ENCODE measurements at regions not wholly inside any gene's neighbourhood (a gene's known extent, or its start where the extent isn't known, plus 50 kb on each side); places are given as distances from the start of the nearest gene placed in this dataset.

DNA sequence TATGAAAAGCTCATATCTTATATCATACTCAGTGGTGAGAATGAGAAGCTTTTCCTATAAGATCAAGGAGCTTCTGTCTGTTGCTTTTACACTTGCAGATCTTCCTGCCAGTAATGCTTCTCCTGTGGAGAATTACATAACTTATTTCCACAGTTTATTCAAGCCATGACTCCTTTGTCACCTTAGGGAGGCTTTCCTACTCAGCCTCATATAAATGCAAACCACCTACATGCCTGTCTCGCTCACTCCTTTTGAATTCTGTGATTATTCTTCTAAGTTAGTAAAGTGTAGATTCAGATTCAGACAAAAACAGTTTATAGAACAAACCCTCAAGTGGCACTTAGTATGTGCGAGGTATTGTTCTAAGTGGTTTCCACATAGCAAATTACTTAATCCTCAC, 716.1 kb upstream of the ANO3 start:
- TF ChIP-seq EP300 (IDR thresholded peaks at IDR 0.05) = no peak
- TF ChIP-seq, protein P1, sequence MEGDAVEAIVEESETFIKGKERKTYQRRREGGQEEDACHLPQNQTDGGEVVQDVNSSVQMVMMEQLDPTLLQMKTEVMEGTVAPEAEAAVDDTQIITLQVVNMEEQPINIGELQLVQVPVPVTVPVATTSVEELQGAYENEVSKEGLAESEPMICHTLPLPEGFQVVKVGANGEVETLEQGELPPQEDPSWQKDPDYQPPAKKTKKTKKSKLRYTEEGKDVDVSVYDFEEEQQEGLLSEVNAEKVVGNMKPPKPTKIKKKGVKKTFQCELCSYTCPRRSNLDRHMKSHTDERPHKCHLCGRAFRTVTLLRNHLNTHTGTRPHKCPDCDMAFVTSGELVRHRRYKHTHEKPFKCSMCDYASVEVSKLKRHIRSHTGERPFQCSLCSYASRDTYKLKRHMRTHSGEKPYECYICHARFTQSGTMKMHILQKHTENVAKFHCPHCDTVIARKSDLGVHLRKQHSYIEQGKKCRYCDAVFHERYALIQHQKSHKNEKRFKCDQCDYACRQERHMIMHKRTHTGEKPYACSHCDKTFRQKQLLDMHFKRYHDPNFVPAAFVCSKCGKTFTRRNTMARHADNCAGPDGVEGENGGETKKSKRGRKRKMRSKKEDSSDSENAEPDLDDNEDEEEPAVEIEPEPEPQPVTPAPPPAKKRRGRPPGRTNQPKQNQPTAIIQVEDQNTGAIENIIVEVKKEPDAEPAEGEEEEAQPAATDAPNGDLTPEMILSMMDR (IDR thresholded peaks at IDR 0.05) = no peak
- no peak for TF ChIP-seq SMC3 (IDR thresholded peaks at IDR 0.05)
- no peak for TF ChIP-seq MYC (IDR thresholded peaks at IDR 0.05; ENCODE audit: borderline replicate concordance, low read length)
- TF ChIP-seq POLR2A (IDR thresholded peaks at IDR 0.05; ENCODE audit: low read length) = no peak
- TF ChIP-seq, protein P2, sequence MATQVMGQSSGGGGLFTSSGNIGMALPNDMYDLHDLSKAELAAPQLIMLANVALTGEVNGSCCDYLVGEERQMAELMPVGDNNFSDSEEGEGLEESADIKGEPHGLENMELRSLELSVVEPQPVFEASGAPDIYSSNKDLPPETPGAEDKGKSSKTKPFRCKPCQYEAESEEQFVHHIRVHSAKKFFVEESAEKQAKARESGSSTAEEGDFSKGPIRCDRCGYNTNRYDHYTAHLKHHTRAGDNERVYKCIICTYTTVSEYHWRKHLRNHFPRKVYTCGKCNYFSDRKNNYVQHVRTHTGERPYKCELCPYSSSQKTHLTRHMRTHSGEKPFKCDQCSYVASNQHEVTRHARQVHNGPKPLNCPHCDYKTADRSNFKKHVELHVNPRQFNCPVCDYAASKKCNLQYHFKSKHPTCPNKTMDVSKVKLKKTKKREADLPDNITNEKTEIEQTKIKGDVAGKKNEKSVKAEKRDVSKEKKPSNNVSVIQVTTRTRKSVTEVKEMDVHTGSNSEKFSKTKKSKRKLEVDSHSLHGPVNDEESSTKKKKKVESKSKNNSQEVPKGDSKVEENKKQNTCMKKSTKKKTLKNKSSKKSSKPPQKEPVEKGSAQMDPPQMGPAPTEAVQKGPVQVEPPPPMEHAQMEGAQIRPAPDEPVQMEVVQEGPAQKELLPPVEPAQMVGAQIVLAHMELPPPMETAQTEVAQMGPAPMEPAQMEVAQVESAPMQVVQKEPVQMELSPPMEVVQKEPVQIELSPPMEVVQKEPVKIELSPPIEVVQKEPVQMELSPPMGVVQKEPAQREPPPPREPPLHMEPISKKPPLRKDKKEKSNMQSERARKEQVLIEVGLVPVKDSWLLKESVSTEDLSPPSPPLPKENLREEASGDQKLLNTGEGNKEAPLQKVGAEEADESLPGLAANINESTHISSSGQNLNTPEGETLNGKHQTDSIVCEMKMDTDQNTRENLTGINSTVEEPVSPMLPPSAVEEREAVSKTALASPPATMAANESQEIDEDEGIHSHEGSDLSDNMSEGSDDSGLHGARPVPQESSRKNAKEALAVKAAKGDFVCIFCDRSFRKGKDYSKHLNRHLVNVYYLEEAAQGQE (IDR thresholded peaks at IDR 0.05) = no peak
- TF ChIP-seq JUN (IDR thresholded peaks at IDR 0.05) = no peak
- TF ChIP-seq, protein P3, sequence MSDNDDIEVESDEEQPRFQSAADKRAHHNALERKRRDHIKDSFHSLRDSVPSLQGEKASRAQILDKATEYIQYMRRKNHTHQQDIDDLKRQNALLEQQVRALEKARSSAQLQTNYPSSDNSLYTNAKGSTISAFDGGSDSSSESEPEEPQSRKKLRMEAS (IDR thresholded peaks at IDR 0.05) = no peak
- TF ChIP-seq HOXB5 (CRISPR knock-in tag; IDR thresholded peaks at IDR 0.05) = no peak

Data from A549 (cell line).